ENCODE measurements at regions not wholly inside any gene's neighbourhood (a gene's known extent, or its start where the extent isn't known, plus 50 kb on each side); places are given as distances from the start of the nearest gene placed in this dataset.

- Histone ChIP-seq H3K4me2 (ENCODE audit: low read length) (peak overlapping the region; percentile 55), H3K4me3 (ENCODE audit: insufficient read depth, low read depth, low read length) (no peak overlapping the region), H2AFZ (ENCODE audit: low read depth, low read length) (no peak overlapping the region), H3K9me3 (ENCODE audit: insufficient read depth, low read depth, low read length) (no peaks in the 10 kb centered on the region), H3K79me2 (ENCODE audit: insufficient read depth, low read length) (no peaks in the 10 kb centered on the region), H4K20me1 (ENCODE audit: insufficient read depth, low read length) (no peaks in the 10 kb centered on the region), H3K9ac (ENCODE audit: low read length) (peak overlapping the region; percentile 38), H3K36me3 (ENCODE audit: insufficient read depth, low read length) (no peaks in the 10 kb centered on the region), H3K27ac (ENCODE audit: low read depth, low read length) (peak overlapping the region; percentile 74), H3K27me3 (ENCODE audit: insufficient read depth, low read length) (peaks cover 7% of the 10 kb centered on the region), H3K4me1 (ENCODE audit: insufficient read depth, low read length) (peaks cover 31% of the 10 kb centered on the region)
- Mint-ChIP-seq H3K4me1 (ENCODE audit: low read depth, unreplicated experiment) (peaks cover 29% of the 10 kb centered on the region), H3K27ac (ENCODE audit: unreplicated experiment) (peak overlapping the region; percentile 48), H3K4me3 (ENCODE audit: unreplicated experiment) (no peak overlapping the region), H3K27me3 (ENCODE audit: low read depth, unreplicated experiment) (no peaks in the 10 kb centered on the region), H3K36me3 (ENCODE audit: low read depth, unreplicated experiment) (no peaks in the 10 kb centered on the region), H3K9me3 (ENCODE audit: unreplicated experiment) (no peaks in the 10 kb centered on the region)
- TF ChIP-seq CTCF (IDR thresholded peaks at IDR 0.05; ENCODE audit: insufficient read depth, low read depth, low read length) (no peak), EZH2 (IDR thresholded peaks at IDR 0.05; ENCODE audit: insufficient read depth, low read length) (no peak)
- peak; percentile 81 for DNase-seq (ENCODE audit: low read depth)
- FAIRE-seq: peak; percentile 92
Measured at GRCh38 chr6:113694278-113695077, 162.7 kb upstream of the MARCKS start.

GRCh38 chr6:113695516-113695915 lies 161.6 kb upstream of the MARCKS start:
- Mint-ChIP-seq H3K27ac (ENCODE audit: unreplicated experiment) (no peak overlapping the region), H3K4me3 (ENCODE audit: unreplicated experiment) (no peak overlapping the region), H3K4me1 (ENCODE audit: low read depth, unreplicated experiment) (peaks cover 26% of the 10 kb centered on the region), H3K27me3 (ENCODE audit: low read depth, unreplicated experiment) (no peaks in the 10 kb centered on the region), H3K36me3 (ENCODE audit: low read depth, unreplicated experiment) (no peaks in the 10 kb centered on the region), H3K9me3 (ENCODE audit: unreplicated experiment) (no peaks in the 10 kb centered on the region)
- TF ChIP-seq EZH2 (IDR thresholded peaks at IDR 0.05; ENCODE audit: insufficient read depth, low read length) (no peak), CTCF (IDR thresholded peaks at IDR 0.05; ENCODE audit: insufficient read depth, low read depth, low read length) (no peak)
- Histone ChIP-seq H3K4me1 (ENCODE audit: insufficient read depth, low read length) (peaks cover 24% of the 10 kb centered on the region), H3K9ac (ENCODE audit: low read length) (no peak overlapping the region), H3K27ac (ENCODE audit: low read depth, low read length) (no peak overlapping the region), H3K36me3 (ENCODE audit: insufficient read depth, low read length) (no peaks in the 10 kb centered on the region), H3K4me2 (ENCODE audit: low read length) (no peak overlapping the region), H3K9me3 (ENCODE audit: insufficient read depth, low read depth, low read length) (no peaks in the 10 kb centered on the region), H2AFZ (ENCODE audit: low read depth, low read length) (no peak overlapping the region), H3K79me2 (ENCODE audit: insufficient read depth, low read length) (no peaks in the 10 kb centered on the region), H4K20me1 (ENCODE audit: insufficient read depth, low read length) (no peaks in the 10 kb centered on the region), H3K4me3 (ENCODE audit: insufficient read depth, low read depth, low read length) (no peak overlapping the region), H3K27me3 (ENCODE audit: insufficient read depth, low read length) (peaks cover 9% of the 10 kb centered on the region)
- FAIRE-seq: no peak
- peak; percentile 72 for DNase-seq (ENCODE audit: low read depth)

GRCh38 chr6:113696960-113697359 lies 160.2 kb upstream of the MARCKS start:
- Histone ChIP-seq H3K27me3 (ENCODE audit: insufficient read depth, low read length) (peaks cover 16% of the 10 kb centered on the region), H3K79me2 (ENCODE audit: insufficient read depth, low read length) (no peaks in the 10 kb centered on the region), H3K4me1 (ENCODE audit: insufficient read depth, low read length) (peaks cover 24% of the 10 kb centered on the region), H3K4me3 (ENCODE audit: insufficient read depth, low read depth, low read length) (no peak overlapping the region), H2AFZ (ENCODE audit: low read depth, low read length) (no peak overlapping the region), H3K9me3 (ENCODE audit: insufficient read depth, low read depth, low read length) (no peaks in the 10 kb centered on the region), H3K9ac (ENCODE audit: low read length) (no peak overlapping the region), H3K36me3 (ENCODE audit: insufficient read depth, low read length) (no peaks in the 10 kb centered on the region), H3K27ac (ENCODE audit: low read depth, low read length) (no peak overlapping the region), H4K20me1 (ENCODE audit: insufficient read depth, low read length) (no peaks in the 10 kb centered on the region), H3K4me2 (ENCODE audit: low read length) (no peak overlapping the region)
- no peak overlapping the region for H3K4me3 Mint-ChIP-seq (ENCODE audit: unreplicated experiment)
- no peaks in the 10 kb centered on the region for H3K27me3 Mint-ChIP-seq (ENCODE audit: low read depth, unreplicated experiment)
- H3K36me3 Mint-ChIP-seq (ENCODE audit: low read depth, unreplicated experiment): no peaks in the 10 kb centered on the region
- H3K4me1 Mint-ChIP-seq (ENCODE audit: low read depth, unreplicated experiment): peaks cover 19% of the 10 kb centered on the region
- TF ChIP-seq CTCF (IDR thresholded peaks at IDR 0.05; ENCODE audit: insufficient read depth, low read depth, low read length) (no peak), EZH2 (IDR thresholded peaks at IDR 0.05; ENCODE audit: insufficient read depth, low read length) (no peak)
- no peak for DNase-seq (ENCODE audit: low read depth)
- no peak overlapping the region for H3K27ac Mint-ChIP-seq (ENCODE audit: unreplicated experiment)
- no peaks in the 10 kb centered on the region for H3K9me3 Mint-ChIP-seq (ENCODE audit: unreplicated experiment)
- no peak for FAIRE-seq
